ENCODE measurements at regions not wholly inside any gene's neighbourhood (a gene's known extent, or its start where the extent isn't known, plus 50 kb on each side); places are given as distances from the start of the nearest gene placed in this dataset.

DNA sequence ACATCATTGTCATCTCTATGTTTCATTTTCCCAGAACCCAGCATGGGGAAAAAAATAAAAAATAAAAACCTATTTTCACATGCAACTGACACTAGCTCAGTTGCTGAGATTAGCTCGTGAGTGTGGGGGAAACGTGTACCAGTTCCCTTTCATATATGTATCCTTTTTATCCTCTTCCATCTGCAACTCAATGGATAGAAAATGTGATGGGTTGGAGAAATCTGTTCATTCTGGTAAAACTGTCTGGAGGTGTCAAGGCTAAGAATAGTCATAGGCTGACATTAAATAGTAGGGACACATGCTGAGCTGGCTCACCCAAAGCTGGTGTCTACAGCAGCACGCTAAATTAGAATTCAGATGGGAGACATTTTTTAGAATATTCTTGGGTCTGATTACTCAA is 519.3 kb downstream of the ELAVL2 start:
- Histone ChIP-seq H3K4me1 (ENCODE audit: insufficient read depth, low read length, poor library complexity, severe bottlenecking) (no peaks in the 10 kb centered on the region), H3K27ac (ENCODE audit: low read depth, low read length, poor library complexity, severe bottlenecking) (no peak overlapping the region), H2AFZ (ENCODE audit: low read length) (no peak overlapping the region), H4K20me1 (ENCODE audit: insufficient read depth, low read length) (no peaks in the 10 kb centered on the region), H3K9me3 (ENCODE audit: low read length) (no peaks in the 10 kb centered on the region), H3K36me3 (ENCODE audit: insufficient read depth, low read length) (no peaks in the 10 kb centered on the region), H3K4me2 (ENCODE audit: low read length) (no peak overlapping the region), H3K9me2 (ENCODE audit: insufficient read depth, low read length) (no peaks in the 10 kb centered on the region), H3K4me3 (ENCODE audit: low read depth, low read length, poor library complexity, severe bottlenecking) (no peak overlapping the region), H3K79me2 (ENCODE audit: insufficient read depth, low read depth, low read length) (no peaks in the 10 kb centered on the region)
- ChIA-PET CTCF (ENCODE audit: unreplicated experiment) (no interaction called here), POLR2A (interaction anchor here (0.7 kb wide), 1 partner anchor 1242 kb away, joined by 3 read pairs; no protein-coding TSS in a partner anchor)
- DNase-seq (ENCODE audit: low spot score) = no peak
- no TSS peak for BruUV-seq (replicated peaks)
- TF ChIP-seq EZH2phosphoT487 (IDR thresholded peaks at IDR 0.05; ENCODE audit: borderline replicate concordance, low read depth, low read length) = no peak
- TF ChIP-seq, protein P1, sequence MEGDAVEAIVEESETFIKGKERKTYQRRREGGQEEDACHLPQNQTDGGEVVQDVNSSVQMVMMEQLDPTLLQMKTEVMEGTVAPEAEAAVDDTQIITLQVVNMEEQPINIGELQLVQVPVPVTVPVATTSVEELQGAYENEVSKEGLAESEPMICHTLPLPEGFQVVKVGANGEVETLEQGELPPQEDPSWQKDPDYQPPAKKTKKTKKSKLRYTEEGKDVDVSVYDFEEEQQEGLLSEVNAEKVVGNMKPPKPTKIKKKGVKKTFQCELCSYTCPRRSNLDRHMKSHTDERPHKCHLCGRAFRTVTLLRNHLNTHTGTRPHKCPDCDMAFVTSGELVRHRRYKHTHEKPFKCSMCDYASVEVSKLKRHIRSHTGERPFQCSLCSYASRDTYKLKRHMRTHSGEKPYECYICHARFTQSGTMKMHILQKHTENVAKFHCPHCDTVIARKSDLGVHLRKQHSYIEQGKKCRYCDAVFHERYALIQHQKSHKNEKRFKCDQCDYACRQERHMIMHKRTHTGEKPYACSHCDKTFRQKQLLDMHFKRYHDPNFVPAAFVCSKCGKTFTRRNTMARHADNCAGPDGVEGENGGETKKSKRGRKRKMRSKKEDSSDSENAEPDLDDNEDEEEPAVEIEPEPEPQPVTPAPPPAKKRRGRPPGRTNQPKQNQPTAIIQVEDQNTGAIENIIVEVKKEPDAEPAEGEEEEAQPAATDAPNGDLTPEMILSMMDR (conservative IDR thresholded peaks at IDR 0.05; ENCODE audit: low read length) = no peak
- intact Hi-C loops (cut with micrococcal nuclease; ENCODE audit: unreplicated experiment) = no loop called here

DNA sequence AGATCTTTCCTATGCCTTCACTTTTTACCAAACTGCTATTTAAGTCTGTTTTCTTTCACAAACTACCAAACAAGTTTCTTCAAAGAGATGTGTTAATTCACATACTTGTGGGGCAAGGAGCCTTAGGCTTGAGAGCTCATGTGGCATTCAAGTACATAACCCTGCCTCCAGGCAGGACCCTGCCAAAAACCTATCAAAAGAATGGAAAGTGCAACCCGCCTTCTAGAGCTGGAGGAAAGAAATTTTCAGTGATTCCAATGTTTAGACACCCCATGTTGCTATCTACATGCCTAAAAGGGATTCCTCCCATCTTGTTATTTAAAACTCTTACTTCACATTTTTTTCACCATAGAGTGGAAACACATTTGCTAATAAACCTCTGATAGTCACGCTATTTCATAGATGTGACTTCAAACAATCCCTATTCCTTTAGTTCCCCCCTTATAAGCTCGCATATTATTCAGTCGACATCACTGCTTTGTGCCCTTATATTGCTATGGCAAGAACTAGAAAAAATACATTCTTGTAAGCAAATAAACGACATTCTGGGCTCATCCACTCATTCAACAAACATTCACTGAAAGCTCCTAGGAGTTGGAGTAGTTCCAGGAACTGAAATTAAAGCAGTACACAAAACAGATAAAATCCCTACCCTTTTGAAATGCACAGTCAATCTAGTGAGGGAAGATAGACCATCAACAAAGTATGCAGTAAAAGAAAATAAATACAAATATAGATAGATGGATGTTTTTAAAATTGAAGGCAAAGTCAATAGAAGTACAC is 518.1 kb downstream of the ELAVL2 start:
- no peak for TF ChIP-seq EZH2phosphoT487 (IDR thresholded peaks at IDR 0.05; ENCODE audit: borderline replicate concordance, low read depth, low read length)
- TF ChIP-seq, protein P1 (conservative IDR thresholded peaks at IDR 0.05; ENCODE audit: low read length) = no peak
- no TSS peak for BruUV-seq (replicated peaks)
- CTCF ChIA-PET (ENCODE audit: unreplicated experiment) = no interaction called here

DNA sequence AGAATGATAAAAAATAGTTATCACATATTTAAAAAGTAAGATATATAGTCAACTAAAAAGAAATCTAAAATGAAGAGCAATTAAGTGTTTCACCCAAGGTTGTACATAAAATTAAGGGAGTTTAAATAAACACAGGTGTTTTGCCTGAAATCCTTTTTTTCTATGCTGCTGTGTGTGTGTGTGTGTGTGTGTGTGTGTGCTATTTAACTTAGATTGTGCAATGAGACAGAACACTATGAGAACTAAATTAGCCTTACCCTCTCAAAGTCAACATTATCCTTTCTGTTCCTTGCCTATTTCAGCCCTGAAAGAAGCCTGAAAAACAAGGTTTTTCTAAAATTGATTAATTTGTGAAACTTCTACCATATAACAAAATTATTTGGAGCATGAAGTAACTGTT is 516.2 kb downstream of the ELAVL2 start:
- intact Hi-C loops (cut with micrococcal nuclease; ENCODE audit: unreplicated experiment) = no loop called here
- ChIA-PET POLR2A (no interaction called here), CTCF (ENCODE audit: unreplicated experiment) (no interaction called here)
- TF ChIP-seq, protein P1 (conservative IDR thresholded peaks at IDR 0.05; ENCODE audit: low read length) = no peak
- TF ChIP-seq EZH2phosphoT487 (IDR thresholded peaks at IDR 0.05; ENCODE audit: borderline replicate concordance, low read depth, low read length) = no peak
- Histone ChIP-seq H3K4me2 (ENCODE audit: low read length) (no peak overlapping the region), H3K79me2 (ENCODE audit: insufficient read depth, low read depth, low read length) (no peaks in the 10 kb centered on the region), H3K9me2 (ENCODE audit: insufficient read depth, low read length) (no peaks in the 10 kb centered on the region), H3K4me1 (ENCODE audit: insufficient read depth, low read length, poor library complexity, severe bottlenecking) (no peaks in the 10 kb centered on the region), H3K27ac (ENCODE audit: low read depth, low read length, poor library complexity, severe bottlenecking) (no peak overlapping the region), H4K20me1 (ENCODE audit: insufficient read depth, low read length) (no peaks in the 10 kb centered on the region), H3K36me3 (ENCODE audit: insufficient read depth, low read length) (no peaks in the 10 kb centered on the region), H3K4me3 (ENCODE audit: low read depth, low read length, poor library complexity, severe bottlenecking) (no peak overlapping the region), H3K9me3 (ENCODE audit: low read length) (no peaks in the 10 kb centered on the region), H2AFZ (ENCODE audit: low read length) (no peak overlapping the region)
- no peak for DNase-seq (ENCODE audit: low spot score)
- no TSS peak for BruUV-seq (replicated peaks)

More for the DNA sequence above, 518.1 kb downstream of the ELAVL2 start:
- no peak overlapping the region for H3K4me3 ChIP-seq (ENCODE audit: low read depth, low read length, poor library complexity, severe bottlenecking)
- POLR2A ChIA-PET = no interaction called here
- no peaks in the 10 kb centered on the region for H4K20me1 ChIP-seq (ENCODE audit: insufficient read depth, low read length)
- no peaks in the 10 kb centered on the region for H3K4me1 ChIP-seq (ENCODE audit: insufficient read depth, low read length, poor library complexity, severe bottlenecking)
- no peak overlapping the region for H2AFZ ChIP-seq (ENCODE audit: low read length)
- DNase-seq (ENCODE audit: low spot score) = no peak
- no peaks in the 10 kb centered on the region for H3K9me2 ChIP-seq (ENCODE audit: insufficient read depth, low read length)
- no peak overlapping the region for H3K4me2 ChIP-seq (ENCODE audit: low read length)
- H3K27ac ChIP-seq (ENCODE audit: low read depth, low read length, poor library complexity, severe bottlenecking) = no peak overlapping the region
- intact Hi-C loops (cut with micrococcal nuclease; ENCODE audit: unreplicated experiment) = no loop called here
- H3K79me2 ChIP-seq (ENCODE audit: insufficient read depth, low read depth, low read length) = no peaks in the 10 kb centered on the region
- no peaks in the 10 kb centered on the region for H3K36me3 ChIP-seq (ENCODE audit: insufficient read depth, low read length)
- H3K9me3 ChIP-seq (ENCODE audit: low read length) = no peaks in the 10 kb centered on the region

Data from OCI-LY7 (cell line).